HEK293 (cell line): ENCODE measurements at regions not wholly inside any gene's neighbourhood (a gene's known extent, or its start where the extent isn't known, plus 50 kb on each side); places are given as distances from the start of the nearest gene placed in this dataset.
A peak's percentile ranks its signal among the peaks of the same experiment; 100 is the strongest.

Experiments
- CTCF ChIA-PET: fragments of 350-600 bp; formaldehyde crosslinking; extraction: SDS; loops from one replicate; lab custom pipeline; 2021; ENCODE audit warnings: antibody characterized with exemption; lab: Yijun Ruan, JAX
- POLR2A ChIA-PET: fragments of 300-600 bp; formaldehyde crosslinking; extraction: SDS; loops from one replicate; lab custom pipeline; 2020; ENCODE audit warnings: antibody characterized with exemption, inconsistent platforms; lab: Yijun Ruan, JAX
- H3K27ac ChIP-seq: fragments of 200-500 bp; sonication (Bioruptor generic); 2 replicates; pipeline ENCODE4 v1.5.1; 2014; ENCODE audit warnings: low read depth, low read length, control low read depth, inconsistent platforms; ENCODE audit errors: extremely low read depth
- H3K36me3 ChIP-seq, 2 experiments: fragments of 200-500 bp in 1 of 2; sonication (Bioruptor generic) in 1 of 2; 1 replicate in 1 of 2; 2 replicates in 1 of 2; pipeline ENCODE4 v1.5.1; 2014 to 2017; ENCODE audit warnings: inconsistent platforms in 2 of 2, low read length in 2 of 2; ENCODE audit not compliant: control insufficient read depth in 2 of 2, insufficient read depth in 1 of 2
- H3K4me1 ChIP-seq: fragments of 200-500 bp; sonication (Bioruptor generic); 2 replicates; pipeline ENCODE4 v1.5.1; 2014; ENCODE audit warnings: mild to moderate bottlenecking, low read length, inconsistent platforms; ENCODE audit not compliant: control insufficient read depth, insufficient read depth
- H3K4me3 ChIP-seq: 2 replicates; pipeline ENCODE4 v1.5.1; 2011; ENCODE audit warnings: low read depth, mild to moderate bottlenecking, control low read depth, low read length, moderate library complexity
- H3K9me3 ChIP-seq: fragments of 200-500 bp; sonication (Bioruptor generic); 2 replicates; pipeline ENCODE4 v1.5.1; 2014; ENCODE audit warnings: low read depth, low read length, inconsistent platforms; ENCODE audit not compliant: control insufficient read depth, insufficient read depth
- EGR2 ChIP-seq: fragments of 450-650 bp; formaldehyde crosslinking; IDR thresholded peaks from 2 replicates; pipeline ENCODE4 v1.5.1; 2016; ENCODE audit warnings: low read depth, missing biosample characterization, missing genetic modification characterization
- KLF1 ChIP-seq: fragments of 450-650 bp; formaldehyde crosslinking; IDR thresholded peaks from 2 replicates; pipeline ENCODE4 v1.5.1; 2016; ENCODE audit warnings: missing biosample characterization, missing genetic modification characterization
- OVOL3 ChIP-seq: fragments of 450-650 bp; formaldehyde crosslinking; IDR thresholded peaks from 2 replicates; pipeline ENCODE4 v1.5.1; 2016; ENCODE audit warnings: missing biosample characterization, missing genetic modification characterization
- PRDM1 ChIP-seq: fragments of 450-650 bp; formaldehyde crosslinking; IDR thresholded peaks from 2 replicates; pipeline ENCODE4; 2016; ENCODE audit warnings: missing biosample characterization, missing genetic modification characterization
- ZBTB17 ChIP-seq: fragments of 450-650 bp; formaldehyde crosslinking; IDR thresholded peaks from 2 replicates; pipeline ENCODE4 v1.5.1; 2016; ENCODE audit warnings: missing biosample characterization, missing genetic modification characterization
- ZFHX2 ChIP-seq: fragments of 450-650 bp; formaldehyde crosslinking; conservative IDR thresholded peaks from 2 replicates; pipeline ENCODE4 v1.5.1; 2016; ENCODE audit warnings: missing biosample characterization, missing genetic modification characterization
- ZIC2 ChIP-seq: fragments of 450-650 bp; formaldehyde crosslinking; IDR thresholded peaks from 2 replicates; pipeline ENCODE4 v1.5.1; 2016; ENCODE audit warnings: missing biosample characterization, missing genetic modification characterization
- ZNF366 ChIP-seq: fragments of 450-650 bp; formaldehyde crosslinking; conservative IDR thresholded peaks from 2 replicates; pipeline ENCODE4 v1.5.1; 2016; ENCODE audit warnings: missing biosample characterization, missing genetic modification characterization
- ZNF433 ChIP-seq: fragments of 450-650 bp; formaldehyde crosslinking; IDR thresholded peaks from 2 replicates; pipeline ENCODE4 v1.5.1; 2016; ENCODE audit warnings: missing biosample characterization, missing genetic modification characterization, low read depth
- ZNF521 ChIP-seq: fragments of 450-650 bp; formaldehyde crosslinking; IDR thresholded peaks from 2 replicates; pipeline ENCODE4 v1.5.1; 2017; ENCODE audit warnings: missing biosample characterization, mild to moderate bottlenecking, missing genetic modification characterization
- ZNF549 ChIP-seq: fragments of 450-650 bp; IDR thresholded peaks from 2 replicates; pipeline ENCODE4 v1.5.1; 2018; ENCODE audit warnings: missing biosample characterization, missing genetic modification characterization, mild to moderate bottlenecking, inconsistent platforms, moderate library complexity
- ZNF610 ChIP-seq: fragments of 450-650 bp; formaldehyde crosslinking; IDR thresholded peaks from 2 replicates; pipeline ENCODE4 v1.5.1; 2016; ENCODE audit warnings: missing biosample characterization, missing genetic modification characterization, borderline replicate concordance
- TF ChIP-seq, protein P1 (sequence below): fragments of 450-650 bp; formaldehyde crosslinking; IDR thresholded peaks from 2 replicates; pipeline ENCODE4 v1.5.1; 2016; ENCODE audit warnings: missing biosample characterization, missing genetic modification characterization
- TF ChIP-seq, protein P2 (sequence below): fragments of 450-650 bp; formaldehyde crosslinking; IDR thresholded peaks from 2 replicates; pipeline ENCODE4 v1.5.1; 2016; ENCODE audit warnings: missing biosample characterization, missing genetic modification characterization
- TF ChIP-seq, protein P3 (sequence below): fragments of 450-650 bp; formaldehyde crosslinking; IDR thresholded peaks from 2 replicates; pipeline ENCODE4 v1.5.1; 2017; ENCODE audit warnings: missing biosample characterization, missing genetic modification characterization

DNA sequence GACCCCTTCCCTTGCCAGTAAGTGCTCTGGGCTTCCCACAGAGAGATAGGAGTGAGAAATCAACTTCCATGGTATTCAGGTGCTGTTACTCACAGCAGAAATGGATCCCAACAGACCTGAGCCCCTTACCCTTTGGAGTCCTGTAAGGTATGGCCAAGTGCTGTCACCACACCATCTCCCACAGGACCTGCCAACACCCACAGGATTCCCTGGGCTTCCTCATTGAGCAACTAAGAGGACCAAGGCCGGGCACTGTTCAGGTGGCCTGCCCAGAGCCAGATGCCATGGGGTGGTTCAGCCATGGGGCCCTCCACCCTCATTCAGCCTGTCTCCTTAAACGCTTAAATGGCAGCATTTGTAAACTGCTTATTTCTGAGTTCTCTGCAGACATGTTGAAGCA, 166.2 kb downstream of the TRIM43 start:
- CTCF ChIA-PET, result no interaction called here
- TF ChIP-seq OVOL3 (tag by site-specific recombination) (no peak), ZNF521 (tag by site-specific recombination) (no peak), PRDM1 (tag by site-specific recombination) (no peak), ZNF610 (tag by site-specific recombination) (no peak), ZNF433 (tag by site-specific recombination) (no peak), ZNF549 (no peak)
- H3K36me3 ChIP-seq, result no peaks in the 10 kb centered on the region
- H3K4me1 ChIP-seq, result no peaks in the 10 kb centered on the region
- no peaks in the 10 kb centered on the region for H3K9me3 ChIP-seq
- no peak overlapping the region for H3K27ac ChIP-seq
- POLR2A ChIA-PET, result no interaction called here
- no peak overlapping the region for H3K4me3 ChIP-seq

DNA sequence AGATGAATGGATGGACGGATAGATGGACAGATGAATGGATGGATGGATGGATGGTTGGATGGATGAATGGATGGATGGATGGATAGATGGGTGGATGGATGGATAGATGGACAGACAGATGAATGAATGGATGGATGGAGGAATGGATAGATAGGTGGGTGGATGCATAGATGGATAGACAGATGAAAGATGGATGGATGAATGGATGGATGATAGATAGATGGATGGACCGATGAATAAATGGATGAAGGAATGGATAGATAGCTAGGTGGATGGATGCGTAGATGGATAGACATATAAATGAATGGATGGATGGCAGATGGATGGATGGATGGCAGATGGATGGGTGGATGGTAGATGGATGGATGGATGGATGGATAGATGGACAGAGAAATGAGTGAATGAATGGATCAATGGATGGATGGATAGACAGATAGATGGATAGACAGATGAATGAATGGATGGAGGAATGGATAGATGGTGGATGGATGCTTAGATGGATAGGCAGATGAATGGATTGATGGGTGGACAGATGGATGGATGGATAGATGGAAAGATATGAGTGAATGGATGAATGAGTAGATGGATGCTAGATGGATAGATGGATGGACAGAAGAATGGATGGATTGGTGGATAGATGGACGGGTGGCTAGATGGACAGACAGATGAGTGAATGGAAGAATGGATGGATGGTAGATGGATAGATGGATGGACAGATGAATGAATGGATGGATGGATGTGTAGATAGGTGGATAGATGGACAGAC, 167.9 kb downstream of the TRIM43 start:
- Histone ChIP-seq H3K9me3 (no peaks in the 10 kb centered on the region), H3K27ac (no peak overlapping the region), H3K36me3 (no peaks in the 10 kb centered on the region), H3K4me1 (no peaks in the 10 kb centered on the region), H3K4me3 (no peak overlapping the region)
- ChIA-PET CTCF (no interaction called here), POLR2A (no interaction called here)
- TF ChIP-seq ZNF366 (tag by site-specific recombination), result peak; percentile 96
- TF ChIP-seq ZBTB17, result peak; percentile 99
- TF ChIP-seq KLF1 (tag by site-specific recombination), result no peak

DNA sequence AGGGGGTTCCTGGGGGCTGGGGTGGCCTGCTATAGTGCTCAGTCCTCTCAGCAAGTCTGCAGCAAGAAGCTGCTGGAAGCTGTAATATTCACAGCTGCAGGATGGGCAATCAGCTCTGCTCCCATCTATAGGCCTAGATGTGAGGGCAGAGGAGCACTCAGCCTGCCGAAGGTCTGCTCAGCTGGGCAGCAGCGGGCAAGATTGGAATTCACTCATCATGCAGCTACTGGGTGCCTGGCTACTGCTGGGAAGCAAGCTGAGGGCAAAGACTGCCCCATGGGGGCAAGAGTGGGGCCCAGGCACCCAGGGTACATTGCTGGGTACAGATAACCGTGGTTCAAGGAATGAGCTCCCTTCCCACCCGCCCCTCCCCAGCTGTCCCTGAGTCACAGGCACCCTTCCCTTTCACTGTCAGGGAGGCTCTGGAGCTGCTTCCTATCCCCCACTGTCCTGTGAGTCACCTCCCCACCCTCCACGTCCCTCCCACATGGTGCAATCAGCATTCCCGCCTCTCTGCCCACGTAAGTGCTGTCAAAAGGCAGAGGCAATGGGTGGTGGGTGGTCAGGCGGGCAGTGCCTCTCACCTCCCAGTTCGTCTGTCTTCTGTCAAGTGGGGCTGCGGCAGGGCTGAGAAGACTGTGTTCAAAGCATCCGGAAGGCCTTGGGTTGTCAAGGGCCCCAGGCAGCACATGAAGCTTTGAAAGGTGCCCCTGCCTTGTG, 169.2 kb downstream of the TRIM43 start:
- Histone ChIP-seq H3K4me1 (no peaks in the 10 kb centered on the region), H3K36me3 (no peaks in the 10 kb centered on the region), H3K4me3 (no peak overlapping the region), H3K9me3 (no peaks in the 10 kb centered on the region), H3K27ac (no peak overlapping the region)
- ChIA-PET CTCF (no interaction called here), POLR2A (no interaction called here)
- TF ChIP-seq ZFHX2 (tag by site-specific recombination) (peak; percentile 98), EGR2 (tag by site-specific recombination) (peak; percentile 98), ZIC2 (tag by site-specific recombination) (peak; percentile 75)
- TF ChIP-seq, protein P1, sequence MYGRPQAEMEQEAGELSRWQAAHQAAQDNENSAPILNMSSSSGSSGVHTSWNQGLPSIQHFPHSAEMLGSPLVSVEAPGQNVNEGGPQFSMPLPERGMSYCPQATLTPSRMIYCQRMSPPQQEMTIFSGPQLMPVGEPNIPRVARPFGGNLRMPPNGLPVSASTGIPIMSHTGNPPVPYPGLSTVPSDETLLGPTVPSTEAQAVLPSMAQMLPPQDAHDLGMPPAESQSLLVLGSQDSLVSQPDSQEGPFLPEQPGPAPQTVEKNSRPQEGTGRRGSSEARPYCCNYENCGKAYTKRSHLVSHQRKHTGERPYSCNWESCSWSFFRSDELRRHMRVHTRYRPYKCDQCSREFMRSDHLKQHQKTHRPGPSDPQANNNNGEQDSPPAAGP (tag by site-specific recombination), result 0 out of 2 replicates have a peak, but pooled peaks have one; percentile 38
- TF ChIP-seq, protein P2, sequence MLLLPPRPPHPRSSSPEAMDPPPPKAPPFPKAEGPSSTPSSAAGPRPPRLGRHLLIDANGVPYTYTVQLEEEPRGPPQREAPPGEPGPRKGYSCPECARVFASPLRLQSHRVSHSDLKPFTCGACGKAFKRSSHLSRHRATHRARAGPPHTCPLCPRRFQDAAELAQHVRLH (tag by site-specific recombination), result no peak
- TF ChIP-seq, protein P3, sequence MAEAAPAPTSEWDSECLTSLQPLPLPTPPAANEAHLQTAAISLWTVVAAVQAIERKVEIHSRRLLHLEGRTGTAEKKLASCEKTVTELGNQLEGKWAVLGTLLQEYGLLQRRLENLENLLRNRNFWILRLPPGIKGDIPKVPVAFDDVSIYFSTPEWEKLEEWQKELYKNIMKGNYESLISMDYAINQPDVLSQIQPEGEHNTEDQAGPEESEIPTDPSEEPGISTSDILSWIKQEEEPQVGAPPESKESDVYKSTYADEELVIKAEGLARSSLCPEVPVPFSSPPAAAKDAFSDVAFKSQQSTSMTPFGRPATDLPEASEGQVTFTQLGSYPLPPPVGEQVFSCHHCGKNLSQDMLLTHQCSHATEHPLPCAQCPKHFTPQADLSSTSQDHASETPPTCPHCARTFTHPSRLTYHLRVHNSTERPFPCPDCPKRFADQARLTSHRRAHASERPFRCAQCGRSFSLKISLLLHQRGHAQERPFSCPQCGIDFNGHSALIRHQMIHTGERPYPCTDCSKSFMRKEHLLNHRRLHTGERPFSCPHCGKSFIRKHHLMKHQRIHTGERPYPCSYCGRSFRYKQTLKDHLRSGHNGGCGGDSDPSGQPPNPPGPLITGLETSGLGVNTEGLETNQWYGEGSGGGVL, result peak; percentile 23; the same call in 1 of the 2 replicates
